GM18909 (cell line): ENCODE measurements at regions not wholly inside any gene's neighbourhood (a gene's known extent, or its start where the extent isn't known, plus 50 kb on each side); places are given as distances from the start of the nearest gene placed in this dataset.

Source experiments
- ATAC-seq: cut with Tn5 transposase; IDR thresholded peaks from one replicate; pipeline ENCODE4 v1.9.1; 2021; ENCODE audit warnings: mild to moderate bottlenecking; ENCODE audit not compliant: unreplicated experiment, poor library complexity

- ATAC-seq, result no peak
Observed at GRCh38 chr2:67516362-67516761, 119.2 kb downstream of the ETAA1 start.

- no peak for ATAC-seq
Observed at GRCh38 chr2:67516899-67517530, 119.9 kb downstream of the ETAA1 start.

- no peak for ATAC-seq
Observed at GRCh38 chr2:67522148-67522547, 125.0 kb downstream of the ETAA1 start.

GRCh38 chr2:67524213-67524612, 127.1 kb downstream of the ETAA1 start:
- ATAC-seq, result no peak

- no peak for ATAC-seq
Observed at GRCh38 chr2:67524777-67525176, 127.6 kb downstream of the ETAA1 start.

- no peak for ATAC-seq
Observed at GRCh38 chr2:67526283-67526682, 129.2 kb downstream of the ETAA1 start.

- ATAC-seq, result no peak
Observed at GRCh38 chr2:67528320-67528719, 131.2 kb downstream of the ETAA1 start.

GRCh38 chr2:67532387-67532786, 135.3 kb downstream of the ETAA1 start:
- no peak for ATAC-seq

GRCh38 chr2:67534745-67535144, 137.6 kb downstream of the ETAA1 start:
- no peak for ATAC-seq

GRCh38 chr2:67540962-67541361, 143.8 kb downstream of the ETAA1 start:
- ATAC-seq, result no peak

GRCh38 chr2:67544286-67544685, 147.2 kb downstream of the ETAA1 start:
- ATAC-seq, result no peak

- no peak for ATAC-seq
Observed at GRCh38 chr2:67548317-67549201, 151.4 kb downstream of the ETAA1 start.

GRCh38 chr2:67559156-67559555, 162.0 kb downstream of the ETAA1 start:
- no peak for ATAC-seq

- no peak for ATAC-seq
Observed at GRCh38 chr2:67560771-67561456, 163.8 kb downstream of the ETAA1 start.

GRCh38 chr2:67561457-67561965, 164.4 kb downstream of the ETAA1 start:
- ATAC-seq, result no peak

- ATAC-seq, result no peak
Observed at GRCh38 chr2:67564076-67564475, 166.9 kb downstream of the ETAA1 start.

- no peak for ATAC-seq
Observed at GRCh38 chr2:67564626-67565025, 167.5 kb downstream of the ETAA1 start.

- ATAC-seq, result no peak
Observed at GRCh38 chr2:67565262-67565661, 168.1 kb downstream of the ETAA1 start.

GRCh38 chr2:67565761-67566160, 168.6 kb downstream of the ETAA1 start:
- ATAC-seq, result no peak

- no peak for ATAC-seq
Observed at GRCh38 chr2:67566285-67566684, 169.2 kb downstream of the ETAA1 start.
